Pancreas (tissue), 10 donors: ENCODE measurements at regions not wholly inside any gene's neighbourhood (a gene's known extent, or its start where the extent isn't known, plus 50 kb on each side); places are given as distances from the start of the nearest gene placed in this dataset.
A peak's percentile ranks its signal among the peaks of the same experiment; 100 is the strongest.

ENCODE experiments used
- ATAC-seq, 4 donors: fragments of 200-7000 bp; cut with Tn5 transposase; one replicate each; pipeline versions ENCODE4 v1.8.0 to v1.9.1; 2020; ENCODE audit warnings: mild to moderate bottlenecking in 4 of 4, moderate library complexity in 4 of 4
- DNase-seq, 6 donors: peaks; one replicate each; pipeline ENCODE4 v3.0.0-alpha.2; 2020
- FAIRE-seq: peaks from 2 replicates; lab custom pipeline; 2012; peaks lifted over from hg19 to GRCh38; lab: Jason Lieb, UNC
- H3K27ac ChIP-seq, 4 donors: fragments of 200-600 bp; sonication (generic); 1 replicate in 3 of 4; 2 replicates in 1 of 4; pipeline versions ENCODE4 v1.5.0 to v1.8.0; 2020
- H3K27me3 ChIP-seq, 4 donors: fragments of 200-600 bp; one replicate each; pipeline ENCODE4 v1.8.0; 2021
- H3K36me3 ChIP-seq, 3 donors: fragments of 200-600 bp; sonication (generic) in 1 of 3; one replicate each; pipeline versions ENCODE4 v1.5.0 to v1.8.0; 2020 to 2021
- H3K4me1 ChIP-seq, 3 donors: fragments of 200-600 bp; one replicate each; pipeline ENCODE4 v1.8.0; 2021
- H3K4me3 ChIP-seq, 4 donors: fragments of 200-600 bp; sonication (generic) in 2 of 4; one replicate each; pipeline versions ENCODE4 v1.5.0 to v1.8.0; 2020 to 2021
- H3K9me3 ChIP-seq, 4 donors: fragments of 200-600 bp; one replicate each; pipeline ENCODE4 v1.8.0; 2021
- WGBS, 2 donors: extraction: QIAGEN DNeasy Blood & Tissue Kit; methylation state at CpG; one replicate each; pipeline ENCODE4 v1.1.7; 2013; 5-methylcytosine and 5-hydroxymethylcytosine counted together
- intact Hi-C, 3 donors: fragments of 100-400 bp; cut with DNase I; formaldehyde crosslinking; loops; one replicate each; pipeline versions ENCODE4 v1.11.1 to v1.14.2; 2022
- TF ChIP-seq, protein P1 (sequence below), 4 donors: fragments of 200-600 bp; sonication (generic) in 3 of 4; IDR thresholded peaks; one replicate each; pipeline versions ENCODE4 v1.5.0 to v1.8.0; 2021; ENCODE audit warnings: antibody characterized with exemption in 4 of 4
- donor health status: healthy with polysubstance abuse.
- donor health status: DM: no; HTN: no; CAD: no; lungs with moderate emphysema.
- donor health status: DM: no; HTN: no; CAD: no.
- donor health status: control.
- donor health status: control.
- donor health status: Bipolar disorder and iron deficiency.
- donor health status: DM: yes; HTN: yes; CAD: no.
- donor health status: DM: no; HTN: no; CAD: no.
- donor health status: DM: no; HTN: no; CAD: no.
- donor health status: DM: yes; HTN: yes; CAD: no.

DNA sequence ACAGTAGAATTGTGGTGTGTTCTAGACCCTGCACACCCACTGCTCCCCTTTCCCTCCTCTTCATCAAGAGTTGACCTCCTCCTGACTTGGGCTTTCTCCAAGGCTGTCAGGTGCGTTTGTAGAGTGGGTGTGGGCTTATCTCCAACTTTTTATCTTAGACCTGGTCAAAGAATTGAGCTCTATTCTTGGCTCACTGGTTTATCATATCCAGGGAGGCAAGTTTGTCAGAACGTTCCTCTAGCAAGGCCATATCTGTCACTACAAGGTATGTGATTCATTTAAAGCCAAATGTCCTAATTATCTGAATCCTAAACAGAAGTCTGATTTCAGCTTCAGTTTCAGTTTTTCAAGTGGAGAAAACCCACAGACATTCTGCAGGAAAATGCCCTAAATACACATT lies 117.1 kb upstream of the MGAT5 start:
- peak overlapping the region in 3 of 4 donors; percentile 11 to 76 (median 67) for H3K27ac ChIP-seq
- peak; percentile 5 to 55 (median 24) for ATAC-seq
- H3K4me3 ChIP-seq, result peak overlapping the region in 1 of 4 donors; percentile 14
- H3K36me3 ChIP-seq, result no peaks in the 10 kb centered on the region
- TF ChIP-seq, protein P1, sequence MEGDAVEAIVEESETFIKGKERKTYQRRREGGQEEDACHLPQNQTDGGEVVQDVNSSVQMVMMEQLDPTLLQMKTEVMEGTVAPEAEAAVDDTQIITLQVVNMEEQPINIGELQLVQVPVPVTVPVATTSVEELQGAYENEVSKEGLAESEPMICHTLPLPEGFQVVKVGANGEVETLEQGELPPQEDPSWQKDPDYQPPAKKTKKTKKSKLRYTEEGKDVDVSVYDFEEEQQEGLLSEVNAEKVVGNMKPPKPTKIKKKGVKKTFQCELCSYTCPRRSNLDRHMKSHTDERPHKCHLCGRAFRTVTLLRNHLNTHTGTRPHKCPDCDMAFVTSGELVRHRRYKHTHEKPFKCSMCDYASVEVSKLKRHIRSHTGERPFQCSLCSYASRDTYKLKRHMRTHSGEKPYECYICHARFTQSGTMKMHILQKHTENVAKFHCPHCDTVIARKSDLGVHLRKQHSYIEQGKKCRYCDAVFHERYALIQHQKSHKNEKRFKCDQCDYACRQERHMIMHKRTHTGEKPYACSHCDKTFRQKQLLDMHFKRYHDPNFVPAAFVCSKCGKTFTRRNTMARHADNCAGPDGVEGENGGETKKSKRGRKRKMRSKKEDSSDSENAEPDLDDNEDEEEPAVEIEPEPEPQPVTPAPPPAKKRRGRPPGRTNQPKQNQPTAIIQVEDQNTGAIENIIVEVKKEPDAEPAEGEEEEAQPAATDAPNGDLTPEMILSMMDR (IDR thresholded peaks at IDR 0.05), result no peak
- DNase-seq, result no peak
- no peaks in the 10 kb centered on the region for H3K9me3 ChIP-seq
- no peaks in the 10 kb centered on the region for H3K27me3 ChIP-seq
- WGBS, 2 donors, result 3 to 4% methylated on average over 2 of the region's 2 CpGs
- FAIRE-seq, result no peak
- peaks cover 45 to 63% (median 59%) of the 10 kb centered on the region in 3 donors for H3K4me1 ChIP-seq
- intact Hi-C loops, result no loop called here

DNA sequence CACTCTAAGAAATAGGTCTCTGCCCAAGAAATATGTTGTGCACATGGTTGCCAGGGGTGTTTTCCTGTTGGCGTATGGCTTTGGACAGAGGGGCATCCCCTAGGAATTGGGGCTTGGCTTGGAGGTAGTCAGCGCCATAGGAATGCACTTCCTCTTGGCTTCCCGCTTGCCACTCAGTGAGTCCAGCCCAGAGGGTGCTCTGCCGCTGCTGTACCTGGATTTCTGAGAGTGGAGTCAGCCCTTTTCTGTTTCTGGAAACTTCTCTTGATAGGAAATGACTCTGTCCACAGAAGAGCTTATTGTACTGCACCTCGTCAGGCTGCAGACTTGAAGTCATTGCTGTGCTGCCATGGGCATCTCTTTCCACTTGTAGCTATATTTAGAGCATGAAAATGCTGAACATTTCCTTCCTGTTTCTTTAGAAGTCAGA lies 116.7 kb upstream of the MGAT5 start:
- Histone ChIP-seq H3K4me1 (peaks cover 48 to 68% (median 63%) of the 10 kb centered on the region in 3 donors), H3K27me3 (no peaks in the 10 kb centered on the region), H3K9me3 (no peaks in the 10 kb centered on the region), H3K4me3 (peak overlapping the region in 1 of 4 donors; percentile 14), H3K36me3 (no peaks in the 10 kb centered on the region), H3K27ac (peak overlapping the region in 3 of 4 donors; percentile 11 to 76 (median 67))
- intact Hi-C loops, result no loop called here
- WGBS, 2 donors, result 27 to 44% methylated on average over 5 of the region's 5 CpGs
- TF ChIP-seq, protein P1 (IDR thresholded peaks at IDR 0.05), result no peak
- FAIRE-seq (no peak), DNase-seq (peak in 3 of 6 donors; percentile 34 to 57 (median 45)), ATAC-seq (peak; percentile 30 to 70 (median 52))

DNA sequence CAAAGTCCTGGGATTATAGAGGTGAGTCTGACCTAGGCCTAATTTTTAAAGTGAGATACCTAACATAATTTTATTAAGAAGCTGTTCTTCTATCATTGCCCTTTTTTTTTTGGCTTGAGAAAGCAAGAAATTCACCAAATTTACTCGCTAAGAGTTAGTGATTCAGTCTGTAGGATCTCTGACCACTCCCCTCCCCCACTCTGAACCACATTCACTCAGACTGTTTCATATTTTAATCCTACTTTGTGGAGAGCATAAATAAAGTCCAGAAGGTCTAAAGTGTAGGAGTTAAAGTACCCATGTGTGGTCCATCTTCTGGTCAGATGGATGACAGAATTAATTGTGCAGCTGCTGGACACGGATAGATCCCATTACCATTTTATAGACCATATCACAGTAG lies 115.8 kb upstream of the MGAT5 start:
- Histone ChIP-seq H3K9me3 (no peaks in the 10 kb centered on the region), H3K27me3 (no peaks in the 10 kb centered on the region), H3K4me3 (no peak overlapping the region), H3K36me3 (no peaks in the 10 kb centered on the region), H3K27ac (peak overlapping the region in 1 of 4 donors; percentile 76), H3K4me1 (peaks cover 48 to 77% (median 67%) of the 10 kb centered on the region in 3 donors)
- TF ChIP-seq, protein P1 (IDR thresholded peaks at IDR 0.05), result no peak
- DNase-seq (no peak), FAIRE-seq (no peak), ATAC-seq (no peak)
- WGBS, 2 donors, result 89 to 92% methylated on average over 2 of the region's 2 CpGs
- intact Hi-C loops, result no loop called here

DNA sequence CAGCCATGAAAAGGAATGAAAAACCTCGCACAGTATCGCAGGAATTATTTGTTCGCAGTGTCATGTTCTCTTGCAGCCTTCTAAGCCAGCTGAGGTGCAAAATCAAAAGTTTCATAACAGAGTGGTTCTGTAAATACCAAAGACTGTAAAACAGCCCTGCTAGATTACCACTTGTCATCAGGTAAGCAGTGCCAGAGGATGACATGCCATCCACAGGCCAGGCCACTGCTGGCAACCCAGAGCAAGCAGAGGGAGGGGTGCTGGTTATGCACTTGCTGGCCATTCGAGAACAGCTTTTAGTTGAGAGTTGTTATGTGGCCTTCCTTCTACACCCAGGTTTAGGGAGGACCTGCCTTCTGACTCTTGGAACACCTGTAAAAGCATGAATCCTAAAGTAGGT lies 114.3 kb upstream of the MGAT5 start:
- H3K4me3 ChIP-seq, result no peak overlapping the region
- DNase-seq (no peak), FAIRE-seq (no peak), ATAC-seq (peak; percentile 10 to 21 (median 14))
- peaks cover 53 to 80% (median 67%) of the 10 kb centered on the region in 3 donors for H3K4me1 ChIP-seq
- H3K27me3 ChIP-seq, result no peaks in the 10 kb centered on the region
- 32 to 40% methylated on average over 4 of the region's 4 CpGs for WGBS, 2 donors
- TF ChIP-seq, protein P1 (IDR thresholded peaks at IDR 0.05), result no peak
- intact Hi-C loops, result no loop called here
- H3K36me3 ChIP-seq, result no peaks in the 10 kb centered on the region
- peak overlapping the region; percentile 51 to 79 (median 71) for H3K27ac ChIP-seq
- H3K9me3 ChIP-seq, result no peaks in the 10 kb centered on the region

DNA sequence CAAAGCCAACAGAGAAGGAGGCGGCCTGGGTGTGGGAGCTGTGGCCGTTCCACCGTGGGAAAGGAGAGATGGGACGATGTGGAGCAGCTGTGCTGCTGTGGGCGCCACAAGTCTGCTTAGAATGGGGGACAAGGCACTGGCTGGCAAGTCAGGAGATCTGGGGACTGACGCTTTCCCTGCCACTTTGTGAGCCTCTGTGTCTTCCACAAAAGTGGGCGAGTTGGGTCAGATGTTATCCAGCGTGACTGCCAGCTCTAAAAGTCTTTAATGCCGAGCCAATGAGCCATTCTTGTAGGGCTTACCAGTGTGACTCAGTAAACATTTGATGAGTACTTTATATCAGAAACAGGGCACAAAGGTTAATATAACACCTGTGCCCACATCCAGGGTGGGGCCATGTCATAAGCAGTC lies 113.6 kb upstream of the MGAT5 start:
- intact Hi-C loops, result no loop called here
- ATAC-seq, result peak; percentile 74 to 85 (median 80)
- Histone ChIP-seq H3K27me3 (no peaks in the 10 kb centered on the region), H3K9me3 (no peaks in the 10 kb centered on the region), H3K4me3 (no peak overlapping the region), H3K4me1 (peaks cover 53 to 79% (median 67%) of the 10 kb centered on the region in 3 donors), H3K27ac (peak overlapping the region; percentile 51 to 79 (median 71)), H3K36me3 (no peaks in the 10 kb centered on the region)
- 29 to 30% methylated on average over 9 of the region's 9 CpGs for whole genome bisulfite sequencing, 2 donors
- TF ChIP-seq, protein P1 (IDR thresholded peaks at IDR 0.05), result no peak
- DNase-seq, result peak in 4 of 6 donors; percentile 48 to 76 (median 67)
- FAIRE-seq, result no peak
